Esophagus squamous epithelium (tissue), 5 donors: ENCODE measurements at regions not wholly inside any gene's neighbourhood (a gene's known extent, or its start where the extent isn't known, plus 50 kb on each side); places are given as distances from the start of the nearest gene placed in this dataset.

Experiments
- DNase-seq: peaks from one replicate; lab custom pipeline; 2025; lab: John Stamatoyannopoulos, UW
- H3K27ac ChIP-seq, 4 donors: fragments of 200-600 bp; sonication (generic); one replicate each; pipeline ENCODE4 v1.5.1; 2016 to 2019; ENCODE audit warnings: mild to moderate bottlenecking in 1 of 4
- H3K27me3 ChIP-seq, 4 donors: fragments of 200-600 bp; sonication (generic); 1 replicate in 3 of 4; 2 replicates in 1 of 4; pipeline versions ENCODE4 v1.5.1 to v1.6.0; 2017 to 2021; ENCODE audit warnings: antibody characterized with exemption in 1 of 4
- H3K36me3 ChIP-seq, 3 donors: fragments of 200-600 bp; sonication (generic); one replicate each; pipeline ENCODE4 v1.5.1; 2016 to 2019
- H3K4me1 ChIP-seq, 3 donors: fragments of 200-600 bp; sonication (generic); one replicate each; pipeline ENCODE4 v1.5.1; 2017 to 2019
- H3K4me3 ChIP-seq, 4 donors: fragments of 200-600 bp; sonication (generic); 1 replicate in 3 of 4; 2 replicates in 1 of 4; pipeline ENCODE4 v1.5.1; 2016 to 2019; ENCODE audit warnings: mild to moderate bottlenecking in 2 of 4, moderate library complexity in 1 of 4
- H3K9me3 ChIP-seq, 3 donors: fragments of 200-600 bp; sonication (generic); one replicate each; pipeline ENCODE4 v1.5.1; 2016 to 2019
- CTCF ChIP-seq, 6 experiments: fragments of 450-650 bp in 4 of 6; fragments of 200-600 bp in 2 of 6; sonication (generic) in 2 of 6; IDR thresholded peaks; one replicate each; pipeline ENCODE4 v1.5.1; 2016 to 2019; ENCODE audit warnings: antibody characterized with exemption in 6 of 6, mild to moderate bottlenecking in 4 of 6, moderate library complexity in 4 of 6
- POLR2A ChIP-seq, 4 donors: fragments of 450-650 bp; IDR thresholded peaks; one replicate each; pipeline ENCODE4 v1.6.1; 2017; ENCODE audit warnings: antibody characterized with exemption in 4 of 4, mild to moderate bottlenecking in 4 of 4, moderate library complexity in 3 of 4
- WGBS, 2 donors: methylation state at CpG; one replicate each; pipeline ENCODE4 v1.1.5; 2018; 5-methylcytosine and 5-hydroxymethylcytosine counted together
- intact Hi-C: fragments of 100-400 bp; cut with DNase I; formaldehyde crosslinking; loops from one replicate; pipeline ENCODE4 v1.15.0; 2022
- donor health status: DM: yes; HTN: yes; CAD: no.

GRCh38 chr12:72836194-72836593 is 564.0 kb downstream of the TRHDE start:
- Histone ChIP-seq H3K27ac (no peak overlapping the region), H3K27me3 (no peaks in the 10 kb centered on the region), H3K36me3 (no peaks in the 10 kb centered on the region), H3K9me3 (no peaks in the 10 kb centered on the region), H3K4me3 (no peak overlapping the region), H3K4me1 (no peaks in the 10 kb centered on the region)
- intact Hi-C loops: no loop called here
- TF ChIP-seq POLR2A (IDR thresholded peaks at IDR 0.05) (no peak), CTCF (IDR thresholded peaks at IDR 0.05) (no peak)
- DNase-seq: no peak

GRCh38 chr12:72839696-72840095 is 567.5 kb downstream of the TRHDE start:
- intact Hi-C loops: no loop called here
- WGBS, 2 donors: 30% methylated on average over 1 of the region's 1 CpG; no CpG with 5 or more reads in 1 of the 2 donors
- H3K27me3 ChIP-seq: no peaks in the 10 kb centered on the region
- no peaks in the 10 kb centered on the region for H3K36me3 ChIP-seq
- no peak overlapping the region for H3K27ac ChIP-seq
- DNase-seq: no peak
- H3K4me3 ChIP-seq: no peak overlapping the region
- no peaks in the 10 kb centered on the region for H3K4me1 ChIP-seq
- no peaks in the 10 kb centered on the region for H3K9me3 ChIP-seq
- TF ChIP-seq CTCF (IDR thresholded peaks at IDR 0.05): no peak

- H3K9me3 ChIP-seq: peaks cover 0 to 3% (median 0%) of the 10 kb centered on the region in 3 donors
- no peak overlapping the region for H3K27ac ChIP-seq
- no peaks in the 10 kb centered on the region for H3K36me3 ChIP-seq
- H3K4me1 ChIP-seq: no peaks in the 10 kb centered on the region
- H3K4me3 ChIP-seq: no peak overlapping the region
- WGBS, 2 donors: 28 to 44% methylated on average over 2 of the region's 2 CpGs
- no peak for DNase-seq
- intact Hi-C loops: no loop called here
- TF ChIP-seq CTCF (IDR thresholded peaks at IDR 0.05): no peak
- H3K27me3 ChIP-seq: no peaks in the 10 kb centered on the region
Measured at GRCh38 chr12:72863671-72864070, 591.5 kb downstream of the TRHDE start.

GRCh38 chr12:72865921-72866320 is 593.8 kb downstream of the TRHDE start:
- TF ChIP-seq POLR2A (IDR thresholded peaks at IDR 0.05): no peak
- TF ChIP-seq CTCF (IDR thresholded peaks at IDR 0.05): no peak
- intact Hi-C loops: no loop called here

GRCh38 chr12:72869024-72869423 is 596.9 kb downstream of the TRHDE start:
- H3K27ac ChIP-seq: no peak overlapping the region
- no peaks in the 10 kb centered on the region for H3K4me1 ChIP-seq
- no peak overlapping the region for H3K4me3 ChIP-seq
- H3K9me3 ChIP-seq: peaks cover 0 to 3% (median 0%) of the 10 kb centered on the region in 3 donors
- DNase-seq: no peak
- no peaks in the 10 kb centered on the region for H3K27me3 ChIP-seq
- intact Hi-C loops: no loop called here
- 56 to 72% methylated on average over 6 of the region's 6 CpGs for WGBS, 2 donors
- H3K36me3 ChIP-seq: no peaks in the 10 kb centered on the region
- TF ChIP-seq CTCF (IDR thresholded peaks at IDR 0.05) (no peak), POLR2A (IDR thresholded peaks at IDR 0.05) (no peak)

More at GRCh38 chr12:72865921-72866320, 593.8 kb downstream of the TRHDE start:
- no peaks in the 10 kb centered on the region for H3K36me3 ChIP-seq
- WGBS, 2 donors: 65 to 90% methylated on average over 2 of the region's 2 CpGs
- H3K4me1 ChIP-seq: no peaks in the 10 kb centered on the region
- peaks cover 0 to 3% (median 0%) of the 10 kb centered on the region in 3 donors for H3K9me3 ChIP-seq
- H3K4me3 ChIP-seq: no peak overlapping the region
- no peak for DNase-seq
- no peaks in the 10 kb centered on the region for H3K27me3 ChIP-seq
- no peak overlapping the region for H3K27ac ChIP-seq
